SU-DHL-6 (cell line): ENCODE measurements at regions not wholly inside any gene's neighbourhood (a gene's known extent, or its start where the extent isn't known, plus 50 kb on each side); places are given as distances from the start of the nearest gene placed in this dataset.

ENCODE experiments used
- CTCF ChIP-seq: fragments of 200-600 bp; sonication (generic); IDR thresholded peaks from one replicate; pipeline ENCODE4 v1.5.1; 2017; ENCODE audit warnings: antibody characterized with exemption, mild to moderate bottlenecking, low read length, moderate library complexity; ENCODE audit not compliant: insufficient read depth, poor library complexity, severe bottlenecking
- EZH2phosphoT487 ChIP-seq: fragments of 200-600 bp; sonication (generic), shearing (Covaris generic); conservative IDR thresholded peaks from 2 replicates; pipeline ENCODE4 v1.6.1; 2018; ENCODE audit warnings: mild to moderate bottlenecking, antibody characterized with exemption, low read length, moderate library complexity, mixed read lengths

- no peak for TF ChIP-seq CTCF
- TF ChIP-seq EZH2phosphoT487 = no peak
These were observed 283.8 kb downstream of the TRIML1 start for GRCh38 chr4:188423039-188423438.
